ENCODE measurements at regions not wholly inside any gene's neighbourhood (a gene's known extent, or its start where the extent isn't known, plus 50 kb on each side); places are given as distances from the start of the nearest gene placed in this dataset.

- TF ChIP-seq POLR2A (IDR thresholded peaks at IDR 0.05), result no peak
- TF ChIP-seq, protein P1, sequence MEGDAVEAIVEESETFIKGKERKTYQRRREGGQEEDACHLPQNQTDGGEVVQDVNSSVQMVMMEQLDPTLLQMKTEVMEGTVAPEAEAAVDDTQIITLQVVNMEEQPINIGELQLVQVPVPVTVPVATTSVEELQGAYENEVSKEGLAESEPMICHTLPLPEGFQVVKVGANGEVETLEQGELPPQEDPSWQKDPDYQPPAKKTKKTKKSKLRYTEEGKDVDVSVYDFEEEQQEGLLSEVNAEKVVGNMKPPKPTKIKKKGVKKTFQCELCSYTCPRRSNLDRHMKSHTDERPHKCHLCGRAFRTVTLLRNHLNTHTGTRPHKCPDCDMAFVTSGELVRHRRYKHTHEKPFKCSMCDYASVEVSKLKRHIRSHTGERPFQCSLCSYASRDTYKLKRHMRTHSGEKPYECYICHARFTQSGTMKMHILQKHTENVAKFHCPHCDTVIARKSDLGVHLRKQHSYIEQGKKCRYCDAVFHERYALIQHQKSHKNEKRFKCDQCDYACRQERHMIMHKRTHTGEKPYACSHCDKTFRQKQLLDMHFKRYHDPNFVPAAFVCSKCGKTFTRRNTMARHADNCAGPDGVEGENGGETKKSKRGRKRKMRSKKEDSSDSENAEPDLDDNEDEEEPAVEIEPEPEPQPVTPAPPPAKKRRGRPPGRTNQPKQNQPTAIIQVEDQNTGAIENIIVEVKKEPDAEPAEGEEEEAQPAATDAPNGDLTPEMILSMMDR (IDR thresholded peaks at IDR 0.05), result peak in 4 of 7 experiments; percentile 31 to 47 (median 36)
Measured at GRCh38 chr3:127141921-127142730, 50.8 kb upstream of the PRR23E start.

Data from body of pancreas (tissue), 4 donors.